ENCODE measurements at regions not wholly inside any gene's neighbourhood (a gene's known extent, or its start where the extent isn't known, plus 50 kb on each side); places are given as distances from the start of the nearest gene placed in this dataset.
"Not testable (repeated sequence)": the region's sequence is repeated elsewhere in the genome, so short reads cannot be mapped to it uniquely, and the experiment has no call there.

DNA sequence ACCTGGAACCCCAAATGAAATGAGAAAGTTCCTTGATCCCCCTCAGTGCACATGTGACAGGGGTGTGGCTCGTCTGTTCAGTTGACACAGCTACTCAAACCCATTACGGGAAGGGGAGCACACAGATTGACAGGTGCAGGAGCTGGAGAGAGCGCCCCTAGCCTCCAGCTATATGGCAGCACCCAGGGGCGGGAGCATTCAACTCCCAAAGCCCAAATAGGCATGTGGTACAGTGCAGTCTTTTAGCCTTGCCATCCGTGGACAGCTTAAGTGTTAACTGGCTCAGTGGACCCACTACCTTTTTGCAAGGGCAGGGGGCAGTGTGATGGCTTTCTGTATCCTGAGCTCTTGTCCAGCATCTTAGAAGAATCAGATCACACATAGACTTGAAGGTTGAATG lies 1374.2 kb upstream of the ALCAM start:
- no peak for DNase-seq (ENCODE audit: low read depth)

DNA sequence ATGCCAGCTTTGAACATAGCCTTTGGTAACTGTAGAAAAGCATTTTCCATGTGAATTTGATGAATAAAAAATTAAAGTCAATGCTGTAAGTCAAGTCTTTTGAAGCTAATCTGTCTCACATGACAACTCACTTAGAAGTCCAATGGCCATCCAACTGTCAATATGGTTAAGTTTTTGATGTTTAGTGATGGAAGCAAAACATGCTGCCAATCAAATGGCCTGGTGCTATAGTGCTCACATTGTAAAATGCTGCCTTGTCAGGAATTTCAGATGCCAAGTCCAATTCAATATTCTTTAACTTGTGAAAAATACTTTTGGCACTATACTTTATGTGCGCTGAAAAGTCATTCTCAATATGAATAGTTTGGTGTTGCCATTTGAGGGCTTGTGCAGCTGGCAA lies 1361.8 kb upstream of the ALCAM start:
- DNase-seq (ENCODE audit: low read depth): no peak

DNA sequence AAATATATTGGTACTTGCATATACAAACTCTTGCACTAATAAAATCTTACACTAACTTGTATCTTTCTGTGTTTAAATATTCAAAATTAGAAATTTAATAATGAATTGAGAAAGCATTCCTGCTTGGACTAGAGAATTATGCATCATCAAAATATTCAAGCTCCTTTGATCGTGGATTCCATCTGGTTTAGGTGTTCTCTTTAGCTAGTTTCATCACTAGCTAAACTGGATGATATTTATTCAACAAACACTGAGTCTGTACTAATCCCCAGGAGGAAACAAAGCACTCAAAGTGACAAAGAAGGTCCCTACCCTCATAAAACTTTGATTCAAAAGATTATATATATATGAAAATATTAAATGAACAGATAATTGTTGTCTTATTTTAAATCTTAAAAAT lies 1360.9 kb upstream of the ALCAM start:
- DNase-seq (ENCODE audit: low read depth): no peak

DNA sequence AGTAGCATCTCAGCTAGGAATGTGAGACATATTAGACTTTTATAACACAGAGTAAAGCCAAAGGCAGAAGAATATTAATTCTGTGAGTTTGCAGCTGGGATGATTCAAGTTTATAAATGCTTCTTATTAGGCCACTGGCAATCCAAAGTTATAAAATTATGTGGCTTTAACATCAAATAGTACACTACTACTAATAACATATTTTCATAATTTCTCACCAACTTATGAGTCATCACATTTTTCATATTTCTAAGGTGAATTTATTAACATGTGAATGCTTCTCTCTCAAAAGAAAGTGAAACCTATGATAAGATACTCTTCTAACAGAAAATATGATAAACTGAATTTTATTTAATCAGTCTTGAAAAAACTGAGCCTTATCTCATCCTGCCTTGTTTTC lies 1348.2 kb upstream of the ALCAM start:
- no peak for DNase-seq (ENCODE audit: low read depth)

DNA sequence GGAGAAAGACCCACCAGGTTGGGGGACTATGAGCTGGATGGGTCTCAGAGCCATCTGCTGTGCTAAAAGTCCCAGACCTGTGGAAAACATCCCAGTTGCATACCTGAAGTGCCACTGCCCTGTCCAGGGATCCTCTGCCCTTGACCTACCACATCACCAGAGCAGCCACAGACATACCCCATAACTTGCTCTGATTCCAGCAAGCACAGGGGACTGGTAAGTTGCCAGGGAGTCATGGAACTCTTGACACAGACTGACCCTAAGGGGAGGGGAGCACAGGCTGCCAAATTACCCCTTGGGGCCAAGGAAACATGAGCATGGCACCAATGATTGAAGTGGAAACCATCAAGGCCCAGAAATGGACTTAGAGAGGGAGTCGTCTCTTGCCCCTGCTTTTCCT lies 1335.1 kb upstream of the ALCAM start:
- DNase-seq (ENCODE audit: low read depth): no peak

DNA sequence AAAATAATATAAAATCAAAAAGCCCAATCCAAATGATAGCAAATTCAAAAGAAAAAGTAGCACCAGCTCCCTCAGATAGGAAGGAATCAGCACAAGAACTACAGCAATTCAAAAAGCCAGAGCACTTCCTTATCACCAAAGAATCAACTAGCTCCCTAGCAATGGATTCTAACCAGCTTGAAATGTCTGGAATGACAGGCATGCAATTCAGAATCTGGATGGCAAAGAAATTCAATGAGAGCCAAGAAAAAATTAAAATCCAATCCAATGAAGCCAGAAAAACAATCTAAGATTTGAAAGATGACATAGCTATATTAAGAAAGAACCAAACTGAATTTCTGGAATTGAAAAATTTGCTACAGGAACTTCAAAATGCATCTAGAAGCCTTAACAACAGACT lies 1334.4 kb upstream of the ALCAM start:
- no peak for DNase-seq (ENCODE audit: low read depth)

DNA sequence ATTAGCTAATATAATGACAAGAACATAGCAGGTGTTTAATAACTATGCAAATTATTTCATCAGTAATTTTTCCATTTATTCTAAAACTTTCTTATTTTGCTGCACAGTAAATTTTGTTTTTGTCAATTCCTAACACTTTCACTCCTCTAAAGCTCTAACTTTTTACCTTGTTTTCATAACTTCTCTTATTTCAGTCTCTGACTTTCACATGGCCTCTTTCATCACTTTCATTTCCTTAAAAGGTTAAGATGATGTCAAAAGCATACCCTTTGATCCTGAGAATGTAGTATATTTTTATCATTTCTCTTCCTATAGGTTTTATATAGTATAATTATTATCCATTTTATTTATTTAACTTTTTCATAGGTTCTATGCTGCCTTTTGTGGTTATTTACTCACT lies 1325.8 kb upstream of the ALCAM start:
- no peak for DNase-seq (ENCODE audit: low read depth)

DNA sequence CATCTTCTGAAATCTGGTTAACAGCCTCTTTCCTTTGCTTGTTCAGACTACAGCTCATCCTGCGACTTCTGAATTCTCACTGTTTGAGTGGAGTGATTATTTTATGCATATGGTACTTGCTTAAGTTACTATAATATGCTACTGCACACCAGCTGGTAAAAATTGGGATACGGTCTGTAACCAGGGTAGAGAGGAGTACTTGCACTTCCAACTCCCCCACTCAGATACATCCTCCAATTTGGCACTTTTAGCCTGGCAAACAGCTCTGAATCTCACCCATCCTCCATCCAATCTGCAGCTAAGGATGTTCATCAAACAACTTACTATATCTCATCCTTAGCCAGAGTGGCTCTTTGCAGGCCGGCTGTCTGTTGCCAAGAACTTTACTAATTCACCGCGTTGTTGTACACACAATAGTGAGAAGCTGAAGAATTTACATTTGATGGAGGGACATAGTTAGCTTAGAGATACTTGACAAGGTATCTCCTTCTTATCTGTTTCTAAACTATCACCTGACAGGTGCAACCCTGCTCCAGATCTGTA lies 1323.6 kb upstream of the ALCAM start:
- DNase-seq (ENCODE audit: low read depth): not testable (repeated sequence)

DNA sequence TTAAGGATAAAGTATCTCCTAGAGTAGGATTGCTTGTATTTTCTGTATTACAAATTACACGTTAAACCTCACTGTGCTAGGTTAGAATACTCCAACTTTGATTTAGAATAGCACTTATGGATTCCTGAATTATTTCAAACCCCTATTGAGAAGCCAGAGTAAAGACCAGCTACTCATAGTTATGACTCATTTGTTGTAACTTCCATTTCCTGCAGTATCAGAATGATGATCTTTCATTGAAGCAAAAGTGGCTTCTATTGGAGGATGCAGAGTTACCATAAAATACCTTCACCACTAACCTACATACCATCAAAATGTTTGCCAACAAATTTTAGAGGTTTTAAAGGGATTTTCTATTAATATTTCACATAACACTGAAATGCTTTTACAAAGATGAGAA lies 1322.7 kb upstream of the ALCAM start:
- no peak for DNase-seq (ENCODE audit: low read depth)

DNA sequence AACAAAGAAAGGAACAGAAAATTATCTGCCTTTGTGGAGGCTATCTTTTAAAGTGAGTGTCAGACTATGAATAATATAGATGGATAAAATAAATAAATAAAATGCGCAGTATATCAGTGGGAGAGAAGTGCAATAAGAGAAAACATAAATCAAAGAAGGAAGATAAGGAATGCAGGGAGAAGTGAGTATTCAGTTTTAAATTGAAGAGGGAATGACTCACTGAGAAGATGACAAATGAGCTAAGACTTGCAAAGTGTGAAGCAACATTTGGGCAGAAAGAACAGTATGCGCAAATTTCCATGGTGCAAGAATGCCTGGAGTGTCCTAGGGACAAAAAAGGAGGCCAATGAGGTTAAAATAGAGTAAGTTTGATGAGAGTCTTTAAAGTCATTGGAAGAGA lies 1300.1 kb upstream of the ALCAM start:
- DNase-seq (ENCODE audit: low read depth): no peak

DNA sequence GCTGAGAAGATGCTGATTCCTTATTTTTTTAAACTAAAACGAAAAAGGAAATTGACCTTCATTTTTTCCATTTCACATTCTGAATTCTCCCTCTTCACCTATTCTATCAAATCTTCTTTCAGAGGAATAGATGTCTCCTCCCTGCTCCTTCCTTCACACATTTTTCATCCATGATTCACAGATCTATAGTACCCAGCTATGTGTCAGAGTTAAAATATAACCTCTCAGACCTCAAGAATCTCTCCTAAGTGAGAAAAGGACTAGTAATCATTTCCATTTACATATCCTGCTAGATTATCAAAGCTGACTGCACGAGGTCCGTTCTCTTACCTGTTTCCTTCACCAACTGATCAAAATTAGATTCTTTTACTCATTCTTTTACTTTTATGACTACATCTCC lies 1297.6 kb upstream of the ALCAM start:
- no peak for DNase-seq (ENCODE audit: low read depth)

DNA sequence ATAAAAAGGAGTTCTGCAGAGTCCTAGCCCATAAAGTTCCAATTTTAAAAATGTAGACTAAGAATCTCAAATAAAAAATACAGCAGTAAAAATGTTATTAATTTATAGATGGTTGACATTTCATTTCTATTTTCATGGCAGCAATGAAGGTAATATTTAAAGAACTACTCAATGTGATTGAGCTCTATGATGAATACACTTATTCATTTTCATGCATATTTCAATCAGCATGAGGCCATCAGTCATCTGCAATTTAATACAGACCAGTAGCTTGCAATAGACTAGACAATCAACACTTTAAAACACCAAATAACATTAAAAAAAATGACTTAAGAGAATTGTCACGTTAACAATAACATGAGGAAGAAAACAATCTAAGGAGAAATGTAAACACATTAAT lies 1295.8 kb upstream of the ALCAM start:
- no peak for DNase-seq (ENCODE audit: low read depth)

DNA sequence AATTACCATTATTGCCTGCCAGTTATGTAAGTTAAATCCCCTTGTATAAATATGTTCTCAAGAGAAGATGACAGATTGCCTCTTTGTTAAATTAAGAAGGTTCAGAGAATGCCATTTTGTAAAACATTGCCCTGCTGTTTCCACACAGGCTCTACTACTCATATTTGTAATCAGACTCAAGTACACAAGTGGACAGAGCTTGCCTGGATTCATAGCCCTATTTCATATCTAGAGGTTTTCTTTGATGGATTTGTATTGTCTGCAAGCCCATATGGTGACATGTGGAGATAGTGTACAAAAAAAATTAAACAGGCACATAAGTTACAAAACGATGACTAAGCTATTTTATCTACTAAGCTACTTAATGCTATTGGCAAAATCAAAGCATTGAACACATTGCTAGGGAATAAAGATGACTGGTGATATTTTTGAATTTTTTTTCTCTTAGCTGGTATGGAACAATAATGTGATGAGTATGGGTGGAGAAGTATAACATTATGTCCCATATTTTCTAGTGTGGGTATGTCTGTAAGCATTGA lies 1286.6 kb upstream of the ALCAM start:
- DNase-seq (ENCODE audit: low read depth): no peak

DNA sequence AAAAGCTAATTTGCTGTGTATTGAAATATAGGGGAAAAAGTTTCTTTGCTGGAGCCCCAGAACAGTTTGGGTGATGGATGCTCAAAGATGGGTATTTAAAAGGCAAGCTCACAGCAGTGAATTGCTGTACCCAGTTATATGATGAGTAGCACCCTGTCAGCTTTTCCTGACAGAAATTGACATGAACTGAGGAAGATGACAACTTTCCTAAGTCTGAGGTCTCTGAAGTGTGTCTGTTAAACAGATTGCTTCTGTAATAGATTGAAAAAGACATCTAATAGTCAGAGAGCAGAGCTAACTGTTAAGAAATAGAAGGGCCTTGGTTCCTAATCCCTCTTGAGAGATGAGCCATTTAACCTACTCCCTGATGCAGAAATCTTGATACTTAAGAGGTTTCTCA lies 1278.0 kb upstream of the ALCAM start:
- no peak for DNase-seq (ENCODE audit: low read depth)

DNA sequence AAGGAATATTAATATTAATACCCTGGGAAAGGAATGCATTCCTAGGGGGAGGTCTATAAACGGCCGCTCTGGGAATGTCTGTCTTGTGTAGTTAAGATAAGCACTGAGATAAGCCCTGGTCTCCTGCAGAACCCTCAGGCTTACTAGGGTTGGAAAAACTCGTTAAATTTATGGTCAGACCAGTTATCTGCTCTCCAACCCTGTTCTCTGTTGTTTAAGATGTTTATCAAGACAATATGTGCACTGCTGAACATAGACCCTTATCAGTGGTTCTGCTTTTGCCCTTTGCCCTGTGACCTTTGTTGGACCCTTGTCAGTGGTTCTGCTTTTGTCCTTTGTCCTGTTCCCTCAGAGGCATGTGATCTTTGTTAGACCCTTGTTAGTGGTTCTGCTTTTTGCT lies 1276.7 kb upstream of the ALCAM start:
- not testable (repeated sequence) for DNase-seq (ENCODE audit: low read depth)

DNA sequence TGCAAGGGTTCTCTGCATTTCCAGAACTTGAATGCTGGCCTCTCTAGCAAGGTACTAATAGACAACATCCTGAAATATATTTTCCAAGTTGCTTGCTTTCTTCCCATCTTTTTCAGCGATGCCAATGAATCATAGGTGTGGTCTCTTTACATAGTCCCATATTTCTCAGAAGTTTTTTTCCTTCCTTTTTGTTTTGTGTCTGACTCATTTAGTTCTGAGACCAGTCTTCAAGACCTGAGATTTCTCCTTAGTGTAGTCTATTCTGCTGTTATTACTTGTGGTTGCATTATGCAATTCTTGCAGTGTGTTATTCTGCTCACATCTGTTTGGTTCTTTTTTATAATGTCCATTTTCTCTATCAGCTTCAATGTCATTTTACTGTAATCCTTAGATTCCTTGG lies 1265.0 kb upstream of the ALCAM start:
- no peak for DNase-seq (ENCODE audit: low read depth)

DNA sequence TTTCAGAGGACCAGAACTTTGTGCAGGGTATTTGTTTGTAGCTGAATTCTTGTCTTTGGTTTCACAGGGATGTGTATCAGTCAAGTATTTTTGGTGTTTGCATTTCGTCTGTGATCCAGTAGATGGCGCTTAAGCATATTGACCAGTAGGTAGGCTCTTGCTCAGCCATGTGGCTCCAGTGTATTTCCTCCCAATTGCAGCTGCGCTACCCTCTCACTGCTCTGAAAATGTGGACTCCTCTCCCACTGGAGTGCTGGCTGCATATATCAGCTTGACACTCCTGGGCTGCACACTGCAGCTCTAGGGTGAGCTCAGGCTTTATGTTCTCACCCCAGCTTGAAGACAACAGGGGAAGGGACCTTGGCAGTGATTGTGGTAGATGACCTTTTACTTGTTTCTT lies 1264.3 kb upstream of the ALCAM start:
- no peak for DNase-seq (ENCODE audit: low read depth)

DNA sequence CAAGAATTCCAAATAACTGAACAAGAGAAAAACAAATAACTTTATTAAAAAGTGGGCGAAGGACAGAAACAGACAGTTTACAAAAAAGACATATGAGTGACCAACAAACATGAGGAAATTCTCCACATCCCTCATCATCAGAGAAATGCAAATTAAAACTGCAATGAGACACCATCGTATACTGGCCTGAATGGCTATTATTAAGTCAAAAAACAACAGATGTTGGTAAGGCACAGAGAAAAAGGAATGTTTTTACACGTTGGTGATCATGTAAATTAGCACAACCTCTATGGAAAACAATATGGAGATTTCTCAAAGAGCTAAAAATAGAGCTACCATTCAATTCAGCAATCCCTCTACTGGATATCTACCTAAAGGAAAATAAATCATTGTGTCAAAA lies 1260.4 kb upstream of the ALCAM start:
- DNase-seq (ENCODE audit: low read depth): no peak

DNA sequence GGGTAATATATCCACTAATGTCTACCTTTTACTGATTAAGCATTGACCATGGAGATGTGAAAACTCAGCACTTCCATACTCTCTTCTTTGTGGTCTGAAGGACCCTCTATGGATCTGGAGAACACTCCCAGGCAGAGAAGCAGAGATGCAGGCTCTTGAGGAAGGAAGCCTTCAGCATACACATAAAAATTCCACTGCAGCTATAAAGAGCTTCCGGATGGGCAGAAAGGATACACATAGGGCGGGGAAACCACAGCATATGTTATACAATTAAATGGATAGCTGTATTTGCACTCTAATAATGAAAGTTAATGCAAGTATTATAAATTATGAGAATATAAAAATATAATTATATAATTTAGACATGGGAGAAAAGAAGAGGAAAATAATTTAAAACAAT lies 1258.2 kb upstream of the ALCAM start:
- DNase-seq (ENCODE audit: low read depth): no peak

DNA sequence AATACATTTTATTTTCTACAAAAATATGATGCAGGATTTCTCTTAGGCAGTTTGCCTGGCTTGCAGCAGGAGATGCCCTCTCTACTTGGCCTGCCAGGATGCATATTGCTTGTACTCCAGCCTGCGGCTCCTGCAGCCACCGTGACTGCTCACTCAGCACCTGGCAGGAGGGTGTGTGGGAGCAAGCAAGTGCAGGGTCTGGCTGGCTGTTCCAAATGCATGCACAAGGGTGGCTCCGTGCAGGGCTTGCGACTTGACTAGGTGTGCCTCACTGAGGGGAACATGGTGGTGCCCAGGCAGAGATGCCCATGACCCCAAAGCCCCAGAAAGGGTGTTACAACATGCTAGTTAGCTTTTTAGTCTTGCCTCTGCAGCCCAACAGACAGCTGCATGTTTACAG lies 1240.2 kb upstream of the ALCAM start:
- no peak for DNase-seq (ENCODE audit: low read depth)

DNA sequence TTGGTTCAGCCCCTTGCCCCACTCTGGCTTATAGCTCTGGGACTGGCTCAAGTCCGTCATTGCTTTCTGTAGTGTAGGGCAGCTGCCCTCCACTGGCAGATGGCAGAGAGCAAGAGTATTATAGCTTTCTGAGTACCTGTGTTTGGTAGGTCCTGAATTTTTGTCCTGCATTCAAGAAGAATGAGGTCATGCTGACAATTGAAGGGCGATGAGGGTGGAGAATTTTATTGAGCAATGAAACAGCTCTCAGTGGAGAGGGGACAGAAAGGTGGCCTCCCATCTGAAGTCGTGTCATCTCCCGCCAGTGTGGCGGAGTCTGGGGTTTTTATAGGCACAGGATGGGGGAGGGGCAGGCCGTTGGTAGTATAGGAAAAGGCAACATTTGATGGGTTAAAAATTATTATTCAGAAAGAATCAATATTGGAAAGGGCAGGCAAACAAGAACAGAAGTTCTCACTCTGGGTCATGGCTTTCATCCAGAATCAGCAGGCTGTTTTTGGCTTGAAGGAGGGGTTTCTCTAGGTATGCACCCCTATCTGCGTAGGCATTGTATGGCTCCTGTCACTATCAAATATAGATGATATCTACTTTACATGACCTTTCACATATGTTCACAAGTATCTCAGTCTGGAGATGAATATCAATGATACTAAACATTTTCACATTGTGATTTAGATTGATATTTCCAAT lies 1239.7 kb upstream of the ALCAM start:
- DNase-seq (ENCODE audit: low read depth): no peak

DNA sequence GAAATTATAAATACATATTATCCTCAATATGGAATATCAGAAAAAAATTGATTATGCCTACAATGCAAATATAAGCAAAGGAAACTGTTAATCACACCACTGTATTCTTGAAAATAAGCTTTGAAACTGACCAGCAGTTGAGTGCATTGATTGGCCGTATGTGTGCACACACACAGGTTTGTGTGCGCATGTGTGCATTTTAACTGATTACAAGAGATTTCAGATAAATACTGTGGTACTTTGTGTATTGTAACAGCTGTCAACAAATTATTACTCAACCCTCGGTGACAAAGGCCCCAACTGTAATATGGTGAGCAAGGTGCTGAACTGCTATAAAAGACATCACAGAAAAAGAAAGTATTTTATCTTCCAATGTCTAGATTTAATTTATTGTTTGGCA lies 1238.9 kb upstream of the ALCAM start:
- no peak for DNase-seq (ENCODE audit: low read depth)

DNA sequence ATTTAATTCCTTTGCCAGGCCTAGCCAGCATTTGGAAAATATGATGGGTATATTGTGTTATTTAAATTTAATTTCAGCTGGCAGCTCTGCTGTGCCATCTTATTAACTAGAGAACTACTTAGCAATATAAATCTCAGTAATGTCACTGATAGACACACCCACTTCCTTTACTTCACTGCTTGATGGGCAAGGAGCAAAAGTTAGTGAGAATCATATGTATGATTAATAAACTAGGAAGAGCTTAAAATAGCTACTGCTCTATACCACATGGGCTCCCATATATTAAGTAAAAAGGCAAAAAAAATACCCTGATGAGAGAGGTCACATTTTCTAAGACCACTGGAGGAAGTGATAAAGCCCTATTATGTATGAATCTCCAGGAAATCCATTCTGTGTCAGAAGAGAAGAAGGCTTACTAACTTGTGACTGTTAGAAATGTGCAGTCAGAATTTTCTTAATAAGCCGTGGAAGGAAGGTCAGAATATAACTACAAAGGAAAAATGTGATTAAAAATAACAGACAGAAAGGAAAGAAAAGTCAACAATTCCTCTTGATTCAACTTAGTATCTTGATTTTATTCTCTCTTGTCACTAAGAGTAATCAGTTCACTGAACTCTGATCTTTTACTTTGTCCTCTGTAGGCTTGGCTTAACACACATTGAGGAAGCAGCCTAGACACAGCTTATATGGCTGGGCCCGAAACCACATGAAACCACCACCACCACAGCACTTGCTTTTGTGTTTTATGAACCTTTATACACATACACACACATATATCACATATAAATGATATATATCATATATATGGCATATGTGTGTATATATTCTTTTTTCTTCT lies 1233.9 kb upstream of the ALCAM start:
- no peak for DNase-seq (ENCODE audit: low read depth)

Data from stimulated activated CD8-positive, alpha-beta memory T cell treated with anti-CD3 and anti-CD28 coated beads, Interleukin-15, amount 100 ng/mL, for 1 hour (primary cell).